ENCODE measurements at regions not wholly inside any gene's neighbourhood (a gene's known extent, or its start where the extent isn't known, plus 50 kb on each side); places are given as distances from the start of the nearest gene placed in this dataset.

- no peak overlapping the region for H3K4me3 ChIP-seq (ENCODE audit: control insufficient read depth, low read depth, low read length)
- DNase-seq (ENCODE audit: low read depth), result no peak
- no peak for TF ChIP-seq CTCF (IDR thresholded peaks at IDR 0.05; ENCODE audit: control insufficient read depth, insufficient read depth, low read depth, low read length, missing control alignments)
These were observed 404.7 kb downstream of the ARL4A start for GRCh38 chr7:13091974-13092707.

GRCh38 chr7:13092708-13093005, 405.2 kb downstream of the ARL4A start:
- no peak for TF ChIP-seq CTCF (IDR thresholded peaks at IDR 0.05; ENCODE audit: control insufficient read depth, insufficient read depth, low read depth, low read length, missing control alignments)
- H3K4me3 ChIP-seq (ENCODE audit: control insufficient read depth, low read depth, low read length), result no peak overlapping the region

GRCh38 chr7:13093160-13093559, 405.7 kb downstream of the ARL4A start:
- TF ChIP-seq CTCF (IDR thresholded peaks at IDR 0.05; ENCODE audit: control insufficient read depth, insufficient read depth, low read depth, low read length, missing control alignments), result no peak

More at GRCh38 chr7:13092708-13093005, 405.2 kb downstream of the ARL4A start:
- no peak for DNase-seq (ENCODE audit: low read depth)

GRCh38 chr7:13097499-13097898, 410.1 kb downstream of the ARL4A start:
- DNase-seq (ENCODE audit: low read depth), result no peak
- no peak overlapping the region for H3K4me3 ChIP-seq (ENCODE audit: control insufficient read depth, low read depth, low read length)
- no peak for TF ChIP-seq CTCF (IDR thresholded peaks at IDR 0.05; ENCODE audit: control insufficient read depth, insufficient read depth, low read depth, low read length, missing control alignments)

More at GRCh38 chr7:13093160-13093559, 405.7 kb downstream of the ARL4A start:
- no peak for DNase-seq (ENCODE audit: low read depth)
- no peak overlapping the region for H3K4me3 ChIP-seq (ENCODE audit: control insufficient read depth, low read depth, low read length)

GRCh38 chr7:13098161-13098560, 410.7 kb downstream of the ARL4A start:
- TF ChIP-seq CTCF (IDR thresholded peaks at IDR 0.05; ENCODE audit: control insufficient read depth, insufficient read depth, low read depth, low read length, missing control alignments), result no peak
- no peak for DNase-seq (ENCODE audit: low read depth)
- H3K4me3 ChIP-seq (ENCODE audit: control insufficient read depth, low read depth, low read length), result no peak overlapping the region

- no peak overlapping the region for H3K4me3 ChIP-seq (ENCODE audit: control insufficient read depth, low read depth, low read length)
- TF ChIP-seq CTCF (IDR thresholded peaks at IDR 0.05; ENCODE audit: control insufficient read depth, insufficient read depth, low read depth, low read length, missing control alignments), result no peak
- DNase-seq (ENCODE audit: low read depth), result no peak
These were observed 411.8 kb downstream of the ARL4A start for GRCh38 chr7:13099154-13099795.

Data from AG09309 (cell line).